SKM-1 treated with dmso at 0.1 percent for 144 hours (cell line): ENCODE measurements at regions not wholly inside any gene's neighbourhood (a gene's known extent, or its start where the extent isn't known, plus 50 kb on each side); places are given as distances from the start of the nearest gene placed in this dataset.

Experiments used
- DNase-seq: peaks from one replicate; lab custom pipeline; 2025; ENCODE audit not compliant: unreplicated experiment; lab: John Stamatoyannopoulos, UW

- DNase-seq, result no peak
These were observed 651.8 kb downstream of the CDH11 start for GRCh38 chr16:64469906-64470702.

- DNase-seq, result no peak
These were observed 652.5 kb downstream of the CDH11 start for GRCh38 chr16:64469351-64469750.

DNA sequence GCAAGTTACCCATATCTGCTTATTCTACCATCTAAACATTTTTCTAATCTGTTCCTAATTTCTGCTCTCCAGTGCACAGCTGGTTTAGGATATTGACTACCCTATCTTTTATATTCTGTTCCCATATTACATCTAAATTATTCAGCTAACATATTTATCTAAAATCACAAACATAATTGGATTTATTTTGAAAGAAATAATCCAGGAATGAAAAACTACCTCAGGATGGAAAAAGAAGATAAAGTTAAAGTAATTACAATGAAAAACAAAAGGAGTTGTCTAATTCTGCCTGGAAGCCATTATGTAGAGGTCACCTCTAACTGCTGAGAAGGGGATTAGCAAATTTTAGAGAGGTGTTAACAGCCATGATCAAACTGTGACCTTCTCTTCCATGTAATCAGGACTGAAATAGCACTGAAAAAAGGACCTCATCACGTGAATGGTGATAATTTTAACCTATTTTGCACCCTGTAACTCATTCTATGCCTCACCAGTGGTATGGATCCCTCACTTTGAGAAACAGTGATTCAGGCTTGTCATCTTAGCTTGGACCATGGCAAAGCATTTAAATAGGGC is 653.3 kb downstream of the CDH11 start:
- no peak for DNase-seq

GRCh38 chr16:64459821-64460220 is 662.0 kb downstream of the CDH11 start:
- DNase-seq, result no peak

DNA sequence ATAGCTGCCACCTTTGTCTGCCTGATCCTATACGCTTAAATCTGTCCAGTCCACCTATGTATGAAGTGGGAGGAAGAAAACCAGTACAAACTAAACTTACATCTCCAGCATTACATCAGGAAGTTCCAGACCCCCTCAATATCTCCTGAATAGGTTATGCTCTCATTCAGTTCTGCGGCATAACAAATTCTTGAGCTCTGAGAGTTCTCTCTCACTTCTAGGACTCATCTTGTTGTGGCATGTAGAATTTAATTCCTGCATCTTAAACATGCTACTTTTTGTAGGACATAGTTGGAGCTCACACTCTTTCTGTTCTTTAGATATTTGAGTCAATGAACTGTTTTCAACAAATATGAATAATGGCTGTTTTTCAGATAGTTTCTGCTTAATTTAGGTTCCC is 662.5 kb downstream of the CDH11 start:
- no peak for DNase-seq

GRCh38 chr16:64455275-64455674 is 666.6 kb downstream of the CDH11 start:
- DNase-seq, result no peak

DNA sequence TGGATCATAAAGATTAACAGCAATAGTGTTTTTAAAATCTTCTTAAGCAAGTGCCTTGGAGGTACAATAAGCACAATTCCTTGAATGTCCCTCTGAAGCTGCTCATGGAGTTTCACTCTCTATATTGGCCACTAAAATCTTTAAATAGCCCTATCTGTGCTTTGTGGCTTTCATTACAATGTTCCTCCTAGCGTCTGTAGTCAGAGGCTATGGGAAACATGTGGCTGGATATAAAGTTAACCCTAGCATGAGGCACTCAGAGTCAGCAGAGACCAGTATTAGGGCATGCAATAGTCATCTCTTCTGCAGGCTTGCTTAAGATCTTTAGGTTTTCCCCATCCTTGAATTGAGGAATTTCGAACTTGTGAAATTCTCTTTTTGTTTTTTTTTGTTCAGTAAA is 668.2 kb downstream of the CDH11 start:
- no peak for DNase-seq

GRCh38 chr16:64452446-64452845 is 669.4 kb downstream of the CDH11 start:
- DNase-seq, result no peak

GRCh38 chr16:64450177-64450576 is 671.7 kb downstream of the CDH11 start:
- no peak for DNase-seq

- no peak for DNase-seq
These were observed 672.4 kb downstream of the CDH11 start for GRCh38 chr16:64449506-64449905.

DNA sequence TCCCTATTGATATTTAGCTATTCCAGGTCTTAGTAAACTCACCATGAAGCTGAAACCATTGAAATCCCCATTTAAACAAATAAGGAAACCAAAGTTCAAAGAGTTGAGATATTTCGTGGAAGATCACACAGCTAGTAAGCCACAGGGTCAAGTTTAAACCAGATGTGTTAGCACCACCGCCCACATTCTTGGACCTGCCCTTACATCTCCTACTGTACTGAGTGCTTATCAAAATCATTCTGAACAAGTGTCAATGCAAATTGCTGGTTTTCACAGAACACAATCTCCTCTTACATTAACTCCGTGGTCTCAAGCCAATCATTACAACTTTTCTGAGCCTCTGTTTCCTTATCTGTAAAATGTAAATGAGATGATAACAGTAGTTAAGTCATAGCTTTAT is 676.2 kb downstream of the CDH11 start:
- no peak for DNase-seq

- no peak for DNase-seq
These were observed 676.6 kb downstream of the CDH11 start for GRCh38 chr16:64445245-64445644.

- no peak for DNase-seq
These were observed 681.4 kb downstream of the CDH11 start for GRCh38 chr16:64440421-64440831.

GRCh38 chr16:64440005-64440404 is 681.9 kb downstream of the CDH11 start:
- no peak for DNase-seq

DNA sequence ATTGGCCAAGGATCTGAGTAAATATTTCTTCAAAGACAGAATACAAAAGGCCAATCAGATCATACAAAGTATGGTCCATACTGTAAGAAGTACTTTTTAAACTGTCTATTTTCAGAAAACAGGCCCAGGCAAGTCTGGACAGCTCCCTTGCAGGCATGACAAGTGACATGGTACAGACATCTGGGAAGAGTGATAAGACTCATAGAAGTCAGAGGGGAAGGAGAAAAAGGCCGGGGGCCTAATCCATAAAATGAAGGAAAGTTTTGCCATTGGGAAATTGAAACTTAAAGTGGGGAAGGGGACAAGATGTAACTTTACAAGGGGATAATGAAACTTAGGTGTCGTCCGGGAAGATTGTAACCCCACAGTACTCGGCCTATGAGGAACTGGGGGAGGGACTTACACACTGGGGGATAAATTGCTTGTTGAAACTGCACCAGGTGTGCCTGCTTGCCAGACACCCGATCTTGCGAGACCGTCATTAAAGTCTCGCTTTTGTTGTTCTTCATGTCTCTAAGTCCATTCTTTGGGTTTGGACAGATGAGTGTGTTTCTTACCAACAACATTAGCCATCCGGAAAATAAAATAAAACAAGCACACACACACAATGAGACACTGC is 684.0 kb downstream of the CDH11 start:
- no peak for DNase-seq

- no peak for DNase-seq
These were observed 687.3 kb downstream of the CDH11 start for GRCh38 chr16:64434526-64435069.

DNA sequence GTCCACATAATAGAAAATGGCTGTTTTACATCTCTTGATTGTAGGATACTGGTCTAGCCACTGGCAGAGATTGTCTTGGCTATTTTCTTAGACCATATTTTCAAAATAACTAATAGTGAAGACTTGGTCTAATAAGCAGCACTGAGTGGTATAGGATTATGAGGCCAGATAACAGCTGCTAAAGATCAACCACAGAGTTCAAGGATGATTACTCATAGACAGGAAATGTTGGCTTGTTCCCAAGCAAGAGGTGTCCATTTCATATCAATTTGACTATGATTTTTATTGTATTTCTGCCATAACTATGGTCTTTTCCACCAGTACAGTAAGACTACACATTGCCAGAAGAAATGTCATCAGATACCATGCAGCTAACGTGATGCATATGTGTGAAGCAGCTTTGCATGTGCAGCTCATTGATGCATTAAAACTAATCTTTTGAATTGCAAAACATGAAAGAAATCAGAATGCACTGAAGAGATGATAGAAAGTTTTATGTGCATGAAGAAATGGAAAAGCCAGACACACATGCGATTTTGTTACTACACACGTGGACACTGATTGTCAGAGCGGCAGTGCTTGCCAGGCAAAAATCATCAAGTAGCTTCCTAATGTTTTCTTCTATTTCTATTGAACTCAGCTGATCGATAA is 693.3 kb downstream of the CDH11 start:
- DNase-seq, result no peak

- DNase-seq, result peak; percentile 5
These were observed 695.7 kb downstream of the CDH11 start for GRCh38 chr16:64426131-64426666.

GRCh38 chr16:64425381-64425780 is 696.5 kb downstream of the CDH11 start:
- no peak for DNase-seq

- no peak for DNase-seq
These were observed 699.6 kb downstream of the CDH11 start for GRCh38 chr16:64422259-64422658.

GRCh38 chr16:64421515-64421914 is 700.3 kb downstream of the CDH11 start:
- no peak for DNase-seq
